ENCODE measurements at regions not wholly inside any gene's neighbourhood (a gene's known extent, or its start where the extent isn't known, plus 50 kb on each side); places are given as distances from the start of the nearest gene placed in this dataset.

GRCh38 chr20:52291109-52291508, 99.5 kb upstream of the ZFP64 start:
- no peak for DNase-seq

- DNase-seq, result no peak
Measured at GRCh38 chr20:52290569-52290968, 99.0 kb upstream of the ZFP64 start.

GRCh38 chr20:52289956-52290565, 98.5 kb upstream of the ZFP64 start:
- no peak for DNase-seq

- DNase-seq, result no peak
Measured at GRCh38 chr20:52280407-52280806, 88.8 kb upstream of the ZFP64 start.

GRCh38 chr20:52279706-52280105, 88.1 kb upstream of the ZFP64 start:
- DNase-seq, result no peak

- no peak for DNase-seq
Measured at GRCh38 chr20:52275181-52275691, 83.7 kb upstream of the ZFP64 start.

- no peak for DNase-seq
Measured at GRCh38 chr20:52270696-52271095, 79.1 kb upstream of the ZFP64 start.

- no peak for DNase-seq
Measured at GRCh38 chr20:52270001-52270606, 78.5 kb upstream of the ZFP64 start.

- DNase-seq, result no peak
Measured at GRCh38 chr20:52269321-52269720, 77.7 kb upstream of the ZFP64 start.

- no peak for DNase-seq
Measured at GRCh38 chr20:52268184-52268749, 76.7 kb upstream of the ZFP64 start.

GRCh38 chr20:52267418-52267817, 75.8 kb upstream of the ZFP64 start:
- no peak for DNase-seq

- DNase-seq, result no peak
Measured at GRCh38 chr20:52263757-52264156, 72.2 kb upstream of the ZFP64 start.

GRCh38 chr20:52261792-52262191, 70.2 kb upstream of the ZFP64 start:
- DNase-seq, result no peak

GRCh38 chr20:52259295-52259694, 67.7 kb upstream of the ZFP64 start:
- DNase-seq, result no peak

- no peak for DNase-seq
Measured at GRCh38 chr20:52256454-52256853, 64.9 kb upstream of the ZFP64 start.

GRCh38 chr20:52252664-52253063, 61.1 kb upstream of the ZFP64 start:
- no peak for DNase-seq

GRCh38 chr20:52251827-52252226, 60.2 kb upstream of the ZFP64 start:
- no peak for DNase-seq

- DNase-seq, result no peak
Measured at GRCh38 chr20:52251136-52251700, 59.6 kb upstream of the ZFP64 start.

- DNase-seq, result no peak
Measured at GRCh38 chr20:52247548-52247947, 56.0 kb upstream of the ZFP64 start.

GRCh38 chr20:52246366-52246765, 54.8 kb upstream of the ZFP64 start:
- DNase-seq, result no peak

- no peak for DNase-seq
Measured at GRCh38 chr20:52244702-52245101, 53.1 kb upstream of the ZFP64 start.

GRCh38 chr20:52242237-52243230, 51.0 kb upstream of the ZFP64 start:
- peak; percentile 27 for DNase-seq
